Thyroid gland (tissue), 4 donors: ENCODE measurements at regions not wholly inside any gene's neighbourhood (a gene's known extent, or its start where the extent isn't known, plus 50 kb on each side); places are given as distances from the start of the nearest gene placed in this dataset.

ENCODE experiments used
- CTCF ChIP-seq, 6 experiments: fragments of 200-600 bp in 3 of 6; fragments of 450-650 bp in 3 of 6; sonication (generic) in 3 of 6; IDR thresholded peaks; one replicate each; pipeline ENCODE4 v1.5.1; 2016 to 2019; ENCODE audit warnings: antibody characterized with exemption in 6 of 6, mild to moderate bottlenecking in 2 of 6, inconsistent platforms in 1 of 6, moderate library complexity in 1 of 6
- POLR2A ChIP-seq, 2 donors: fragments of 450-650 bp; IDR thresholded peaks; one replicate each; pipeline ENCODE4 v1.6.1; 2017; ENCODE audit warnings: antibody characterized with exemption in 2 of 2, mild to moderate bottlenecking in 2 of 2, moderate library complexity in 1 of 2

GRCh38 chr14:23865502-23865901, 88.1 kb upstream of the DHRS4 start:
- no peak for TF ChIP-seq CTCF (IDR thresholded peaks at IDR 0.05)
- peak in 1 of 2 donors; percentile 11 for TF ChIP-seq POLR2A (IDR thresholded peaks at IDR 0.05)
